ENCODE measurements at regions not wholly inside any gene's neighbourhood (a gene's known extent, or its start where the extent isn't known, plus 50 kb on each side); places are given as distances from the start of the nearest gene placed in this dataset.

- TF ChIP-seq CTCF (IDR thresholded peaks at IDR 0.05): no peak
- no peak for TF ChIP-seq ZFX (IDR thresholded peaks at IDR 0.05; ENCODE audit: borderline replicate concordance)
Measured at GRCh38 chr6:139613496-139613895, 239.0 kb upstream of the CITED2 start.
